ENCODE measurements at regions not wholly inside any gene's neighbourhood (a gene's known extent, or its start where the extent isn't known, plus 50 kb on each side); places are given as distances from the start of the nearest gene placed in this dataset.

DNA sequence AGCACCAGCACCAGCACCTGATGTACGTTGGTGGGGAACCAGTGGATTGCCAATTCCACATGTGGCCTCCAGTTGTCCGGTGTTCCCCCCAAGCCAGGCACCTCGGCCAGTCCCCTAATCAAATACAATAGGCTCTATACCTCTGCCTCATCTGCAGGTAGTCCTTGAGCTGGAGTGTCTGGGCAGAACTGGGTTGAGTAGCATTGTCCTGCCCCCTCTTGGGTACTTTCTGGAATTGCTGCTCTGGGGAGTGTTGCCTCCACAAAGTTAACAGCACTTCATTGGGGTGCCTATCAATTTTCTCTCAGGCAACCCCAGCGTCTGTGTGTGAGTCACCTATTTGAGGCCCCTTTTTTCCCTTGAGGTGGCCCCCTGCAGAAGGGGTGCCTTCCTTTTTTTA, 413.0 kb upstream of the LARGE1 start:
- ChIA-PET POLR2A (no interaction called here), CTCF (no interaction called here)
- Histone ChIP-seq H4K20me1 (replicated peaks; ENCODE audit: control insufficient read depth, extremely low read depth, insufficient read depth, low read length) (no peaks in the 10 kb centered on the region), H3K27me3 (ENCODE audit: control insufficient read depth in 2 of 2, insufficient read depth in 2 of 2, low read length in 2 of 2) (no peaks in the 10 kb centered on the region), H3K9ac (replicated peaks; ENCODE audit: extremely low read depth, insufficient read depth, low read length) (no peak overlapping the region), H3K4me2 (ENCODE audit: insufficient read depth, low read length) (no peak overlapping the region), H3K79me2 (ENCODE audit: control insufficient read depth, insufficient read depth, low read length) (no peaks in the 10 kb centered on the region), H3K4me3 (replicated peaks in 1 of 3; ENCODE audit: insufficient read depth in 1 of 3, low read depth in 1 of 3, low read length in 3 of 3) (no peak overlapping the region), H3K4me1 (ENCODE audit: control insufficient read depth, extremely low read depth, insufficient read depth, low read length) (no peaks in the 10 kb centered on the region), H3K9me1 (replicated peaks; ENCODE audit: control insufficient read depth, extremely low read depth, insufficient read depth, low read length) (no peaks in the 10 kb centered on the region), H2AFZ (ENCODE audit: low read depth, low read length) (no peak overlapping the region), H3K27ac (ENCODE audit: insufficient read depth, low read depth, low read length) (no peak overlapping the region), H3K36me3 (ENCODE audit: control insufficient read depth in 2 of 2, extremely low read depth in 1 of 2, insufficient read depth in 2 of 2, low read length in 2 of 2) (no peaks in the 10 kb centered on the region), H3K9me3 (replicated peaks; ENCODE audit: control insufficient read depth, insufficient read depth, low read length) (peaks cover 8% of the 10 kb centered on the region)
- dilution Hi-C loops (cut with MboI; ENCODE audit: extremely low pct_ligation_motif_present, low sequenced_read_pairs): no loop called here
- no TSS peak for BruUV-seq (replicated peaks)
- no peak for FAIRE-seq
- DNase-seq (ENCODE audit: low read depth, low spot score): no peak
- TF ChIP-seq, protein P1, sequence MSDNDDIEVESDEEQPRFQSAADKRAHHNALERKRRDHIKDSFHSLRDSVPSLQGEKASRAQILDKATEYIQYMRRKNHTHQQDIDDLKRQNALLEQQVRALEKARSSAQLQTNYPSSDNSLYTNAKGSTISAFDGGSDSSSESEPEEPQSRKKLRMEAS (IDR thresholded peaks at IDR 0.05; ENCODE audit: insufficient read depth, insufficient read length): no peak
- no peak for TF ChIP-seq MYC (IDR thresholded peaks at IDR 0.05; ENCODE audit: low read depth, low read length)
- no peak for TF ChIP-seq EZH2 (IDR thresholded peaks at IDR 0.05; ENCODE audit: borderline replicate concordance, low read depth, low read length, severe bottlenecking)
- TF ChIP-seq CTCF (IDR thresholded peaks at IDR 0.05; ENCODE audit: extremely low read depth in 1 of 2, insufficient read depth in 1 of 2, low read depth in 1 of 2, low read length in 2 of 2): no peak
- no peak for TF ChIP-seq POLR2A (IDR thresholded peaks at IDR 0.05; ENCODE audit: low read depth, low read length)
- no peak for TF ChIP-seq FOS (IDR thresholded peaks at IDR 0.05; ENCODE audit: borderline replicate concordance, insufficient read depth, low read length)
- no peak for TF ChIP-seq POLR2AphosphoS5 (IDR thresholded peaks at IDR 0.05; ENCODE audit: insufficient read depth, low read depth, low read length)
- no peak for TF ChIP-seq GATA2 (IDR thresholded peaks at IDR 0.05; ENCODE audit: insufficient read depth, insufficient read length, low read depth, low read length)
- intact Hi-C loops (cut with micrococcal nuclease): no loop called here

Data from endothelial cell of umbilical vein (primary cell).